ENCODE measurements at regions not wholly inside any gene's neighbourhood (a gene's known extent, or its start where the extent isn't known, plus 50 kb on each side); places are given as distances from the start of the nearest gene placed in this dataset.

GRCh38 chr4:108367751-108368150 lies 199.0 kb upstream of the LEF1 start:
- no peak for DNase-seq (ENCODE audit: low read depth in 2 of 2)

DNA sequence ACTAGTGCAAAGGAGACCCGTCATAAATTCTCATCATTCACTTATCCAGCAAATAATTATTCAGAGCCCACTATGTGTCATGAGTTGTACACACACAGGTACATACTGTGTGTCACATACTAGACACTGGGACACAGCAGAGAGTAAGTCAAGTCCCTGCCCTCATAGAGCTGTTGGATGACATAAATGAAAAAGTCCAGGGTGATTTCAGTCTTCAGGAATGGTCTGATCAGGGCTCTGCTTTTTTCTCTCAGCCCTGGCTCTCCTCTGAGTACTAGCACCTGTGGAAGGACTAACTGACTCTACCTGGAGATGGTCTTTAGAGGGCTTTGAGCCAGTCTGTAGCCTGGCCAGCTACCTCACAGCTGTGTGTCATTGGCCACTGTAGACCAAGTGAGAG lies 198.0 kb upstream of the LEF1 start:
- DNase-seq (ENCODE audit: low read depth in 2 of 2): no peak

GRCh38 chr4:108365551-108365950 lies 196.8 kb upstream of the LEF1 start:
- no peak for DNase-seq (ENCODE audit: low read depth in 2 of 2)

DNA sequence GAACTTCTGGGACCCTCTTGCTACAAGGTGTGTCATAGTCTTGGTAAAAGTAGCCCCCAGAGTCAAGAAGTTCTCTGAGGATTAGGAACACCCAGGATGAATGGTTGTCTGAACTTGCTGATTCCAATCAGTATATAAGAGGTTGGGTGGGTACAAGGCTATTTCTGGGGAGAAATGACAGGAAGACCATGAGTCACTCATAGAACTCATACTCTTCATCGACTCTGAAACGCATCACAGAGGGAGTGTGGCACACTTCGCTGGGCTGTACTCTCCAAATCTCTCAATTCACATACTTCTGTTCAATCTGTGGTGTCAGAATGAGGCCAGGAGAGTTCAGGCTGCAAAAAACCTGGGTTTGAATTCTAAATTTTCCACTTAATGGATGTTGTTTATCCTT lies 193.2 kb upstream of the LEF1 start:
- no peak for DNase-seq (ENCODE audit: low read depth in 2 of 2)

DNA sequence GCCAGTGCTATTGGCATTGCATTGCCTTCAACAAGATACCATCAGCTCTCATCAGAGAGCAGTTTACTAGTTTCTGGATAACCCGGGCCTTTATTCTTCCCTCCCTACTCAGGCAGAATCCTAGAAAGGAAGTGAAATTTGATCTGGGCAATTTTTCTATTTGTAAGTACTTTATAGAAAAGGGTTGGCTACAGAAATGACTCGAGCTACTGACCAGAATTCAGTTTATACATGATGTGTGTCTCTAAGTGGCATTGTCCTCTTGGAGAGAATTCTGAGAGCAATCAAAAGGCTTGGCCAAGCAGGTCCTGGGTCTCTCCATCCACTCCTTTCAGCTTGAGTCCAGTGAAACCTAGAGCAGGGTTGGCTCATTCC lies 192.7 kb upstream of the LEF1 start:
- DNase-seq (ENCODE audit: low read depth in 2 of 2): no peak

GRCh38 chr4:108360754-108361445 lies 192.2 kb upstream of the LEF1 start:
- no peak for DNase-seq (ENCODE audit: low read depth in 2 of 2)

DNA sequence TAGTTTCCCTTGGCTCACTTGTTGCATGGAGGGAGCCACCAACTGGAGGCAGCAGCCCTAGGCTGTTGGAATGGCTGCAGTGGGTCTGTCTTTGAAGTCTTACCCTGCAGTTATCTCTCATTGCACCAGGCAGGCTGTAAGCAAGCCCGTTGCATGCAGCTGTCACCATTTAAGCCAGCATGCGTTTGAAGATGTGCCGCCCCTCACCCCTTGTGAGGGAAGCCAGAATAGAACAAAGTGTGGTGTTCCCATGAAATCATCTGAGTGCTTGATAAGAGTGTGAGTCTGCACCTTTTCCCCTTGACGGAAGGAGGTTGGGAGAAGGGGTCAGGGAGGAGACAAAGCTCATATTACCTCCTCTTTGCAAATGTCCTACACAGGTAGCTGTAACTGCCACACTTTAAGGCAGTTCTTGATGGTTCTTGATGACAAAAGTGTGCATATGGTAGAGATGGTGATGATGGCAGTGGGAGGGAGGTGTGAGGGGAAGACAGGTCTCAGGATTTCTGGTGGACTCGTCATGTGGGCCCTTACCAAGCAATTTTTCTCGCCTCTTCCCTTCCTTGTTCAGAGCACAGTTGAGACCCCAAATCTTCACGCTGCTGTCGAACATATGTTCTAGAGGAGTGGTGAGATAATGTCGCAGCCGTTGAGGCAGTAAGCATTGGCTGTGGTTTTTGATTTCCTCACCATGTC lies 191.4 kb upstream of the LEF1 start:
- no peak for DNase-seq (ENCODE audit: low read depth in 2 of 2)

- no peak for DNase-seq (ENCODE audit: low read depth in 2 of 2)
Measured at GRCh38 chr4:108359130-108359985, 190.6 kb upstream of the LEF1 start.

GRCh38 chr4:108355902-108356535 lies 187.3 kb upstream of the LEF1 start:
- no peak for DNase-seq (ENCODE audit: low read depth in 2 of 2)

GRCh38 chr4:108355186-108355901 lies 186.6 kb upstream of the LEF1 start:
- no peak for DNase-seq (ENCODE audit: low read depth in 2 of 2)

DNA sequence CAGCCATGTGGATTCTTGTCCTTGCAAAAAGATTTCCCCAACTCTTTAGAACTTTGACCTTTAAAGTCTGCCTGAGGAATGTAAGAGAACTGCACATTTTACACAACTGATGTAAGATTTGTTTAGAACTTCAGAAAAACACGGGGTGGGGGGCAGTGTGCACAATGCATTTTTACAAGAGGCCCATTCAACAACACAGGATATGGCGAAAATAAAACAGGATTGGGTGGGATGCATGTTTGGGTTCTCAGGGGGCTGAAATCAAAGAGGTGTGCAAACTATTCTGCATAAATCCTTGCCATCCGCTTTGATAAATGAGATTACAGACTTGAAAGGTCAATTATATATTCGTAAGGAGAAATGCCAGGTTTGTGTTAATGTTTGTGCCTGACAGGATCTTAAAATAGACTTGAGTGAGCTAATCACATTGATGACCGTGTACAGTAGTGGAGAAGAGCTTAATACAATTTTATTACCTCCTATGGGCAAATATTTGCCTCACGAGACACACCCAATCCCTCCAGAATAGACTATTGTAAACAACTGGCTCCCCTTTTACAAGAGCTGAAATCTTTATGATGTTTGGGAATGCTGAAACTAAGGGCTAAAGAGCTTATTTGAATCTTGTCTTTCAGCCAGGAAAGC lies 184.1 kb upstream of the LEF1 start:
- no peak for DNase-seq (ENCODE audit: low read depth in 2 of 2)

DNA sequence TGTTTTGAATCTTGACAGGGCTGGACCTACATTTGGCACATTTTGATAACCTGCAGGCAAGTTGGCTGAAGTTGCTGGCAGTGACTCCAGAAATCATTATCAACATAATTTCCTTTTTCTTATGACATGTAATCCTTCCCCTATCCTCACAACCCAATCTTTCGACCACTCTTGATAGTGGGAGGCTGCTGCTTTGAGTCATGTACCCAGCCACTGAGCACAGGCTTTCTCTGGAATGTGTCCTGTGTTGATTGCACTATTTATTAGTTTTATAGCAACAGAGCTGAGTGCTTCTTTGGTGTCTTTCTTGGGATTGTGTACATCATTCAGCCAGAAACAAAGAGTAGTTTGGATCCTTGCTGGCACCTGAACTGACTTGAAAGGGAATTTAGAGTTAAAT lies 183.1 kb upstream of the LEF1 start:
- no peak for DNase-seq (ENCODE audit: low read depth in 2 of 2)

- no peak for DNase-seq (ENCODE audit: low read depth in 2 of 2)
Measured at GRCh38 chr4:108350332-108350731, 181.6 kb upstream of the LEF1 start.

- no peak for DNase-seq (ENCODE audit: low read depth in 2 of 2)
Measured at GRCh38 chr4:108346818-108347210, 178.1 kb upstream of the LEF1 start.

GRCh38 chr4:108345862-108346817 lies 177.4 kb upstream of the LEF1 start:
- DNase-seq (ENCODE audit: low read depth in 2 of 2): no peak

DNA sequence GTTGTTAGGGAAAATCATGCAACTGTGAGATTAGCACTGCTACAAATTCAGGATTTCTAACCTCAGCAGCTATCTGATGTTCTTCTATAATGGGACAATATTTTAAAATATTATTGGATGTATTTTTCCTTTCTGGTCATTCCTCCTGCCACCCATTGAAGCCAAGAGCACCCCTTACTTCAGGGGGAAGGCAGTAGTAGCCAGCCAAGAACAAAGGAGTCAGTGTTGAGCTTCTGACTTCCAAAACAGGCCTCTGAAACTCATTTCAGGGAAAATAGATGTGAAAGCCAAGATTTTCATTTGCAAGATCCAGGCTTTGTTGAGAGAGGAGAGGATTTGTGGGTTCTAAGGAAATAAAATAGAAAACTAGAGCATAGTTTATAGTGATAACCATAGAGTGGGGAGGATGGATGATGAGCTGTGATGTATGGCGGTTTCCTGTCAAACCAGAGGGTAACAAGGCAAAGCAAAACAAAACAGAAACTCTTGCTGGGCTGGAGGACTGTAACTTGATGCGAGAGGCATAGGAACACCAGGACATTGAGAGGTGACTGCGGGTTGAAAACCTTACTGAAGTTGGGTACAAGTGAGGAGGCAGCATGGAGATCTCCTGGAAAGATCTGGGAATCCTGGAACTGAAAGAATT lies 173.7 kb upstream of the LEF1 start:
- no peak for DNase-seq (ENCODE audit: low read depth in 2 of 2)

DNA sequence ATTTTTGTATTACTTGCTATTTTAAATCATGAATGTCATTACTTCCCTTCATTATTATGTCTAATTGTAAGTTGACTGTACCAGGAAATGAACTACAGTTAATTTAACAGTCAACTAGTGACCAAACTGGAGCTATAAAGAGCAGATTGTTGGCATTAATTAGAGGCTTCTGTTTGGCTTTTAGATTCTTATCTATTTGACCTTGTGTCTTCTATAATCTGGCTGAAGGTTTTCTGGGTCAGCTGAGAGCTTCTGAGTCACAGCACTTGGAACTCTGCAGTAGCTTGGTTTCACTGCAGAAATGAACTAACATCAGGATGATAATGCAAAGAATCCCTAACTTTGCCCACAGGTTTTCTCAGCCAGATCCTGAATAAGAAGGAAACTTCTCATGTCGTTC lies 169.2 kb upstream of the LEF1 start:
- DNase-seq (ENCODE audit: low read depth in 2 of 2): no peak

DNA sequence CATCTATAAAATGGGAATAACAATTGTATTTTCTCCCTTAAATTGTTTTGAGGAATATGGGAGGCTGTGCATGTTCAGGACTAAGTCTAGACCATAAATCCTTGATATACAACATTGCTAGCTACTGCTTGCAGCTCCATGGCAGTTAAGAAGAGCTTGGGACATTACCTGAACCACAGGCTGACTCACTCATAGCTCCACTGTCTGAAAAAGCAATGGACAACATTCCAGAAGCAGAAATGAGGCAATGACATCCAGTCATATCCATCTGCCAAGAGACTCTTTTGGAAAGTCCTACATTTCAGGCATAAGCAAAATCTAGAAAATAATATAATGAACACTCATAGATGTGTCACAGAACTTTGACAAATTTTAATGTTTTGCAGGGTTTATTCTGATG lies 167.3 kb upstream of the LEF1 start:
- DNase-seq (ENCODE audit: low read depth in 2 of 2): no peak

- no peak for DNase-seq (ENCODE audit: low read depth in 2 of 2)
Measured at GRCh38 chr4:108335081-108335480, 166.3 kb upstream of the LEF1 start.
